ENCODE measurements at regions not wholly inside any gene's neighbourhood (a gene's known extent, or its start where the extent isn't known, plus 50 kb on each side); places are given as distances from the start of the nearest gene placed in this dataset.

- TF ChIP-seq, protein P1, sequence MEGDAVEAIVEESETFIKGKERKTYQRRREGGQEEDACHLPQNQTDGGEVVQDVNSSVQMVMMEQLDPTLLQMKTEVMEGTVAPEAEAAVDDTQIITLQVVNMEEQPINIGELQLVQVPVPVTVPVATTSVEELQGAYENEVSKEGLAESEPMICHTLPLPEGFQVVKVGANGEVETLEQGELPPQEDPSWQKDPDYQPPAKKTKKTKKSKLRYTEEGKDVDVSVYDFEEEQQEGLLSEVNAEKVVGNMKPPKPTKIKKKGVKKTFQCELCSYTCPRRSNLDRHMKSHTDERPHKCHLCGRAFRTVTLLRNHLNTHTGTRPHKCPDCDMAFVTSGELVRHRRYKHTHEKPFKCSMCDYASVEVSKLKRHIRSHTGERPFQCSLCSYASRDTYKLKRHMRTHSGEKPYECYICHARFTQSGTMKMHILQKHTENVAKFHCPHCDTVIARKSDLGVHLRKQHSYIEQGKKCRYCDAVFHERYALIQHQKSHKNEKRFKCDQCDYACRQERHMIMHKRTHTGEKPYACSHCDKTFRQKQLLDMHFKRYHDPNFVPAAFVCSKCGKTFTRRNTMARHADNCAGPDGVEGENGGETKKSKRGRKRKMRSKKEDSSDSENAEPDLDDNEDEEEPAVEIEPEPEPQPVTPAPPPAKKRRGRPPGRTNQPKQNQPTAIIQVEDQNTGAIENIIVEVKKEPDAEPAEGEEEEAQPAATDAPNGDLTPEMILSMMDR (IDR thresholded peaks at IDR 0.05), result no peak
- no peak for TF ChIP-seq EZH2 (IDR thresholded peaks at IDR 0.05; ENCODE audit: borderline replicate concordance, insufficient read depth, low read depth, low read length, poor library complexity, severe bottlenecking)
Observed at GRCh38 chr6:51349857-51350256, 531.2 kb downstream of the TFAP2B start.

All from B cell (primary cell).